ENCODE measurements at regions not wholly inside any gene's neighbourhood (a gene's known extent, or its start where the extent isn't known, plus 50 kb on each side); places are given as distances from the start of the nearest gene placed in this dataset.
A peak's percentile ranks its signal among the peaks of the same experiment; 100 is the strongest.

- DNase-seq (ENCODE audit: low read depth) = no peak
Observed at GRCh38 chr21:24781146-24781545, 826.1 kb downstream of the MRPL39 start.

- DNase-seq (ENCODE audit: low read depth) = no peak
Observed at GRCh38 chr21:24759348-24760075, 847.8 kb downstream of the MRPL39 start.

DNA sequence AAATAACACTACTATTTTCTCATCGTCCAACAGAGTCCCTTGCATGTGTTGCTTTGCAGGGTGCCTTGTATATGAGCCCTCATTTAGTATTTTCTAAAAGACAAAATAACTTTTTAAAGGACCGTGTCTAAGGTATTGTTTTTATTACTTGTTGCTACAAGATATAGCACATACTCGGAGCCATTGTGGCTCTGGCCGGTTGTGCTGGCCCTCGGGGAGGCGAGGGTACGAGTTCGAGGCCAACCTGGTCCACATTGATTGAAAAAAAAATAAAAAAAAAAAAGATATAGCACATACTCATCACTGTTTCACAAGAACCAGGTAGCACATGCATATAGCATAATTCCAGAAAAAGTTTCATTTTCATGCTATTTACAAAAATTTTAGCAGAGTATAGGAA lies 869.2 kb downstream of the MRPL39 start:
- DNase-seq (ENCODE audit: low read depth) = no peak

DNA sequence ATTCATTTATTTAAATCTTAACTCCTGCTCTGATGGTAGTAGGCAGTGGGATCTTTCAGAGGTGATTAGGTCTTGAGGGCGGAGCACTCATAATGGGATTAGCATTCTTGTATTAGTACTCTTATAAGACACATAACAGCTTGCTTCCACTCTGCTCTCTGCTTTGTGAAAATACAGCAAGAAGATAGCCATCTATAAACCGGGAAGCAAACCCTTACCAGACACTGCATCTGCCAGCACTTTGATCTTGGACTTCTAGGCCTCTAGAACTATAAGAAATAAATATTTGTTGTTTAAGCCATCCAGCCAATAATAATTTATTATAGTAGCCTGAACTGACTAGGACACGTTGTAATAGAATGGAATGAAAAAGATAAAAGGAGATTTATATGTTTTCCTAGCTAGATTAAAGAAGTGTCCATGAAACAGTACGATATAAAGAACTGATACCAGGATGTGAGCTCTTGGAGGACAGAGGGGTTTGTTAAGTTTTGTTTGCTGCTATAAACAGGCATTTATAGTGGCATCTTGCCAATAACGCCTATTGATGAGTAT lies 869.9 kb downstream of the MRPL39 start:
- DNase-seq (ENCODE audit: low read depth) = no peak

DNA sequence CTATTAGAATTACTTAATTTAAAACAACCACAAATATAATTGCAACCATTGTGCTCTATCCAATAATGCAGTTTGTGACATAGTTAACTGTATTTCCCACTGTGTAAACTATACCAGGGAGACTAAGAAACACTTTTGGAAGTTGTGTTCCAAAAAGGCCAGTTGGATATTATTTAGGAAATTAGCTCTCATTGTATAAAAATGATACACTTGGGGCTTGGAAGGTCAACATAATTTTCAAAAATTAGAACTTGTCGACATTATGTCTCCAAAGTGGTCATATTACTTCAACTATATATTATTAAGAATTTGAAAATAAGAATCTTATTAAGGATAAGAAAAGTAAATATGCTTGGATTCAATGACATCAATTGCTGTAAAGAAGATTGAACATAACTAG lies 876.6 kb downstream of the MRPL39 start:
- no peak for DNase-seq (ENCODE audit: low read depth)

GRCh38 chr21:24729568-24729967 lies 877.7 kb downstream of the MRPL39 start:
- no peak for DNase-seq (ENCODE audit: low read depth)

GRCh38 chr21:24727803-24728440 lies 879.4 kb downstream of the MRPL39 start:
- no peak for DNase-seq (ENCODE audit: low read depth)

DNA sequence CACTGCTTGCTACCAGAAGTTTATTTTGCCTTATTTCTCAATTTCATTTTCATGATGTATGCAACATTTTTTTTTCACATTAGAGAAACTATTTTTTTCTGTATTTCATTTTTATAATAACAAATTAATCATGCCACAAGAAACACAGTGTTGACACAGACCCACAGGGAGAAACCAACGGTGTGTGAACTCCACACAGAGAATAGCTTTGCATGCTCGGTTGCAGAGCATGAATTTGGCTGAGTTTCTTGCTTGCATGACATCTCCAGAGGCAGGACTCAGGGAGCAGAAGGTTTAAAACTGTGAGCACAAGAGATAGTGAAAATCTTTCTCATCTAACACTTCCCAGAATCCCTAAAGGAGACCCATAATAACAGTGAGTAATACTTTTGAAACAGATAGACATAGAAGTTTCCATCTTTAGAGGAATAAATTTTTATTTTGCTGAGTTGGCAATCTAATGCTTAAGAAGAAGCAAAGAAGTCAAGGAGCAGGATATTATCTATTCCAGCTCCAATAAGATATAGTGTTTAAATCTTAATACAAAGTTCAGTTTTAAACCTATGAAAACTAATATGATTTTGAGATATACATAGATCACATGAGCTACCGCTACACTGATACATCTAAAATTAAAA lies 890.9 kb downstream of the MRPL39 start:
- no peak for DNase-seq (ENCODE audit: low read depth)

GRCh38 chr21:24714646-24715200 lies 892.6 kb downstream of the MRPL39 start:
- no peak for DNase-seq (ENCODE audit: low read depth)

DNA sequence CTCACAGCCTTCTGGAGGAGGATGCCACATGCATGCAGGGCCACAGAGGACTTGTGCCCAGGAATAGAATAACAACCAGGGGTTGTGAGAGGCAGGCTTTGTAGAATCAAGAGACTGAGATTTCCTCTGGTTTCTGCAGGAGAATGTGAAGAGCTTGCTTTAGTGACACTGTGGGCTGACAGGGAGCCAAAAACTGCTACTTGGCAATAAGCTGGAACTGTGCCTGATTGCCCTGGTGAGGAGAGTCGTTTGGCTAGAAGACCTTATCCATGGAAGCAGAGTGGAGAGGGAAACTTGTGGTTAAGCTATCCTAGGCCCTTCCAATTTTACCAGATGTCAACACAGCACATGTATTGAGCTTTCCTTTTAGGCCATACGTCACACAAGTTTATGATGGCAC lies 902.1 kb downstream of the MRPL39 start:
- no peak for DNase-seq (ENCODE audit: low read depth)

GRCh38 chr21:24693779-24694178 lies 913.5 kb downstream of the MRPL39 start:
- peak; percentile 31 for DNase-seq (ENCODE audit: low read depth)

GRCh38 chr21:24681456-24681855 lies 925.8 kb downstream of the MRPL39 start:
- DNase-seq (ENCODE audit: low read depth) = no peak

- DNase-seq (ENCODE audit: low read depth) = no peak
Observed at GRCh38 chr21:24671901-24672300, 935.4 kb downstream of the MRPL39 start.

GRCh38 chr21:24658926-24659325 lies 948.4 kb downstream of the MRPL39 start:
- DNase-seq (ENCODE audit: low read depth) = no peak

- DNase-seq (ENCODE audit: low read depth) = peak; percentile 32
Observed at GRCh38 chr21:24658026-24658425, 949.3 kb downstream of the MRPL39 start.

GRCh38 chr21:24649691-24650090 lies 957.6 kb downstream of the MRPL39 start:
- no peak for DNase-seq (ENCODE audit: low read depth)

DNA sequence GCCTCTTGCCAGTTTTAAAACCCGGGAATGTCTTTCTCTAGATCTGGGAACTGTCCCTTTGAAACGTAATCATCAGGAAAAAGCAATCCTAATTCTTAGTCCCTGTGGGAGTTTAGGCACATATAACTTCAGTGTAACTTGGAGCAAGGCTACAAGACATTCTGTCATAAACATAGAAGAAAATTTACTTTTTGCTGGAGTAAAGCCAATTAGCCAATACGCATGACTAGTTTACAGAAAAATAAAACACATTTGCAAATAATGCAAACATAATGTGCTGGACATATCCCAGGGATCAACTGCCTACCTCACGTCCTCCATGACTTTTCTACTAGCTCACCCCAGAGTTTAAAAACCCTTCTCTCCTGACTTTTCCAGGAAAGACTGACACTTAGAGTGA lies 970.6 kb downstream of the MRPL39 start:
- DNase-seq (ENCODE audit: low read depth) = no peak

DNA sequence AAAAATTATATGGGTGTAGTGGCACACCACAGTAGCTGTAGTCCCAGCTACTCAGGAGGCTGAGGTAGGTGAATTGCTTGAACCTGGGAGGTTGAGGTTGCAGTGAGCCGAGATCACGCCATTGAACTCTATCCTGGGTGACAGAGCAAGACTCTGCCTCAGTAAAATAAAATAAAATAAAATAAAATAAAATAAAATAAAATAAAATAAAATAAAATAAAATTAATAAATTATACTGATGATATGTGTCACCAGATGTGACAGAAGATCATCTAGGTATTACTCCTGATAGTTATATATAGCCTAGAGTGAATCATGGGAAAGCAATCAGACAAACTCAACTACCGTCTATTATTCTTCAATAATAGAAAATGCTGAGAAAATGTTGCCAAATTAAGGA lies 972.5 kb downstream of the MRPL39 start:
- no peak for DNase-seq (ENCODE audit: low read depth)

GRCh38 chr21:24628536-24628935 lies 978.7 kb downstream of the MRPL39 start:
- DNase-seq (ENCODE audit: low read depth) = no peak

GRCh38 chr21:24628046-24628445 lies 979.2 kb downstream of the MRPL39 start:
- no peak for DNase-seq (ENCODE audit: low read depth)

GRCh38 chr21:24617819-24618218 lies 989.5 kb downstream of the MRPL39 start:
- DNase-seq (ENCODE audit: low read depth) = no peak

DNA sequence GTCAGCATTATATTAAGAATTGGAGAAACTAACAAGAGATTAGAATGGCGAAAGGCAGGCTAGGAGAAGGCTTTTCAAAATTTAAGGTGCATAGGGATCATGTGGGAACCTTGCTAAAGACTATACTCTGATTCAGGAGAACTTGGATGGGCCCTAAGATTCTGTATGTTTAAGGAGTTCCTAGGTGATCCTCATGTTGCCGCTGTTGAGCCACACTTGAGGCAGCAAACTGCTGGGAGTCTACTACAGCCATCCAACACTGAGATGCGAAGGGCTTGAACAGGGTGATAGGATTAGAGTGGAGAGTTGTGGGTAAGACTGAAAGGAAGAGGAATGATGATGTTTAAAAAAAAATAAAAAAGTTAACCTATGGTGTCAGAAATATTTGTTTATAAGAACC lies 1013.2 kb downstream of the MRPL39 start:
- peak; percentile 3 for DNase-seq (ENCODE audit: low read depth)
